Stimulated activated CD4-positive, alpha-beta T cell treated with anti-CD3 and anti-CD28 coated beads, Interleukin-2, amount 100 ng/mL, for 4 hours (primary cell): ENCODE measurements at regions not wholly inside any gene's neighbourhood (a gene's known extent, or its start where the extent isn't known, plus 50 kb on each side); places are given as distances from the start of the nearest gene placed in this dataset.
"Not testable (repeated sequence)": the region's sequence is repeated elsewhere in the genome, so short reads cannot be mapped to it uniquely, and the experiment has no call there.

ENCODE experiments used
- DNase-seq: peaks from one replicate; pipeline ENCODE4 v3.0.0-alpha.2; 2020; ENCODE audit warnings: low read depth

- not testable (repeated sequence) for DNase-seq
These were observed 127.9 kb downstream of the ARRDC4 start for GRCh38 chr15:98088307-98088945.

- not testable (repeated sequence) for DNase-seq
These were observed 128.8 kb downstream of the ARRDC4 start for GRCh38 chr15:98089352-98089751.

GRCh38 chr15:98097986-98098385, 137.5 kb downstream of the ARRDC4 start:
- DNase-seq = not testable (repeated sequence)

GRCh38 chr15:98100606-98101005, 140.1 kb downstream of the ARRDC4 start:
- not testable (repeated sequence) for DNase-seq

GRCh38 chr15:98103570-98103969, 143.1 kb downstream of the ARRDC4 start:
- no peak for DNase-seq

- not testable (repeated sequence) for DNase-seq
These were observed 144.1 kb downstream of the ARRDC4 start for GRCh38 chr15:98104386-98105151.

GRCh38 chr15:98106615-98107194, 146.2 kb downstream of the ARRDC4 start:
- DNase-seq = not testable (repeated sequence)

- no peak for DNase-seq
These were observed 151.3 kb downstream of the ARRDC4 start for GRCh38 chr15:98111806-98112205.

- no peak for DNase-seq
These were observed 152.8 kb downstream of the ARRDC4 start for GRCh38 chr15:98113327-98113726.

GRCh38 chr15:98120561-98120960, 160.1 kb downstream of the ARRDC4 start:
- DNase-seq = no peak

GRCh38 chr15:98121536-98121935, 161.0 kb downstream of the ARRDC4 start:
- no peak for DNase-seq

- DNase-seq = no peak
These were observed 161.5 kb downstream of the ARRDC4 start for GRCh38 chr15:98121957-98122356.

GRCh38 chr15:98123297-98123696, 162.8 kb downstream of the ARRDC4 start:
- no peak for DNase-seq

GRCh38 chr15:98123834-98124233, 163.3 kb downstream of the ARRDC4 start:
- DNase-seq = no peak

- no peak for DNase-seq
These were observed 164.1 kb downstream of the ARRDC4 start for GRCh38 chr15:98124581-98124980.

- no peak for DNase-seq
These were observed 166.0 kb downstream of the ARRDC4 start for GRCh38 chr15:98126326-98127085.

GRCh38 chr15:98127586-98127985, 167.1 kb downstream of the ARRDC4 start:
- DNase-seq = no peak

- no peak for DNase-seq
These were observed 171.4 kb downstream of the ARRDC4 start for GRCh38 chr15:98131924-98132323.

GRCh38 chr15:98134905-98135304, 174.4 kb downstream of the ARRDC4 start:
- DNase-seq = no peak

- DNase-seq = no peak
These were observed 178.4 kb downstream of the ARRDC4 start for GRCh38 chr15:98138910-98139309.

- DNase-seq = no peak
These were observed 178.8 kb downstream of the ARRDC4 start for GRCh38 chr15:98139337-98139736.

GRCh38 chr15:98142572-98142971, 182.1 kb downstream of the ARRDC4 start:
- DNase-seq = no peak
